ENCODE measurements at regions not wholly inside any gene's neighbourhood (a gene's known extent, or its start where the extent isn't known, plus 50 kb on each side); places are given as distances from the start of the nearest gene placed in this dataset.

- Mint-ChIP-seq H3K4me3 (ENCODE audit: low read depth) (no peak overlapping the region), H3K9me3 (ENCODE audit: low read depth) (no peaks in the 10 kb centered on the region), H3K36me3 (ENCODE audit: insufficient read depth) (no peaks in the 10 kb centered on the region), H3K27me3 (peaks cover 11% of the 10 kb centered on the region), H3K27ac (no peak overlapping the region), H3K4me1 (ENCODE audit: low read depth) (no peaks in the 10 kb centered on the region)
- DNase-seq (ENCODE audit: low spot score, unreplicated experiment): no peak
- TF ChIP-seq CTCF (IDR thresholded peaks at IDR 0.05; ENCODE audit: unreplicated experiment): no peak
Observed at GRCh38 chr12:115062741-115063140, 378.8 kb upstream of the TBX3 start.

GRCh38 chr12:115060477-115061168 is 376.6 kb upstream of the TBX3 start:
- Mint-ChIP-seq H3K4me3 (ENCODE audit: low read depth) (no peak overlapping the region), H3K27ac (no peak overlapping the region), H3K4me1 (ENCODE audit: low read depth) (no peaks in the 10 kb centered on the region), H3K9me3 (ENCODE audit: low read depth) (no peaks in the 10 kb centered on the region), H3K27me3 (no peaks in the 10 kb centered on the region), H3K36me3 (ENCODE audit: insufficient read depth) (no peaks in the 10 kb centered on the region)
- no peak for TF ChIP-seq CTCF (IDR thresholded peaks at IDR 0.05; ENCODE audit: unreplicated experiment)
- DNase-seq (ENCODE audit: low spot score, unreplicated experiment): no peak

GRCh38 chr12:115057445-115057844 is 373.5 kb upstream of the TBX3 start:
- H3K27ac Mint-ChIP-seq: no peak overlapping the region
- no peak for TF ChIP-seq CTCF (IDR thresholded peaks at IDR 0.05; ENCODE audit: unreplicated experiment)
- no peaks in the 10 kb centered on the region for H3K9me3 Mint-ChIP-seq (ENCODE audit: low read depth)
- H3K4me3 Mint-ChIP-seq (ENCODE audit: low read depth): no peak overlapping the region
- no peaks in the 10 kb centered on the region for H3K4me1 Mint-ChIP-seq (ENCODE audit: low read depth)
- H3K36me3 Mint-ChIP-seq (ENCODE audit: insufficient read depth): no peaks in the 10 kb centered on the region
- DNase-seq (ENCODE audit: low spot score, unreplicated experiment): no peak
- H3K27me3 Mint-ChIP-seq: no peaks in the 10 kb centered on the region

- no peaks in the 10 kb centered on the region for H3K9me3 Mint-ChIP-seq (ENCODE audit: low read depth)
- H3K27ac Mint-ChIP-seq: no peak overlapping the region
- no peaks in the 10 kb centered on the region for H3K36me3 Mint-ChIP-seq (ENCODE audit: insufficient read depth)
- peaks cover 4% of the 10 kb centered on the region for H3K27me3 Mint-ChIP-seq
- no peak overlapping the region for H3K4me3 Mint-ChIP-seq (ENCODE audit: low read depth)
- TF ChIP-seq CTCF (IDR thresholded peaks at IDR 0.05; ENCODE audit: unreplicated experiment): no peak
- DNase-seq (ENCODE audit: low spot score, unreplicated experiment): no peak
- no peaks in the 10 kb centered on the region for H3K4me1 Mint-ChIP-seq (ENCODE audit: low read depth)
Observed at GRCh38 chr12:115051378-115051777, 367.4 kb upstream of the TBX3 start.

GRCh38 chr12:115049614-115050013 is 365.6 kb upstream of the TBX3 start:
- H3K4me1 Mint-ChIP-seq (ENCODE audit: low read depth): peaks cover 8% of the 10 kb centered on the region
- no peaks in the 10 kb centered on the region for H3K9me3 Mint-ChIP-seq (ENCODE audit: low read depth)
- no peak overlapping the region for H3K27ac Mint-ChIP-seq
- H3K36me3 Mint-ChIP-seq (ENCODE audit: insufficient read depth): no peaks in the 10 kb centered on the region
- DNase-seq (ENCODE audit: low spot score, unreplicated experiment): no peak
- no peak for TF ChIP-seq CTCF (IDR thresholded peaks at IDR 0.05; ENCODE audit: unreplicated experiment)
- no peak overlapping the region for H3K4me3 Mint-ChIP-seq (ENCODE audit: low read depth)
- H3K27me3 Mint-ChIP-seq: peaks cover 4% of the 10 kb centered on the region
